HG02973 (cell line): ENCODE measurements at regions not wholly inside any gene's neighbourhood (a gene's known extent, or its start where the extent isn't known, plus 50 kb on each side); places are given as distances from the start of the nearest gene placed in this dataset.

Source experiments
- ATAC-seq: cut with Tn5 transposase; IDR thresholded peaks from one replicate; pipeline ENCODE4 v1.9.1; 2021; ENCODE audit warnings: moderate library complexity; ENCODE audit not compliant: unreplicated experiment

DNA sequence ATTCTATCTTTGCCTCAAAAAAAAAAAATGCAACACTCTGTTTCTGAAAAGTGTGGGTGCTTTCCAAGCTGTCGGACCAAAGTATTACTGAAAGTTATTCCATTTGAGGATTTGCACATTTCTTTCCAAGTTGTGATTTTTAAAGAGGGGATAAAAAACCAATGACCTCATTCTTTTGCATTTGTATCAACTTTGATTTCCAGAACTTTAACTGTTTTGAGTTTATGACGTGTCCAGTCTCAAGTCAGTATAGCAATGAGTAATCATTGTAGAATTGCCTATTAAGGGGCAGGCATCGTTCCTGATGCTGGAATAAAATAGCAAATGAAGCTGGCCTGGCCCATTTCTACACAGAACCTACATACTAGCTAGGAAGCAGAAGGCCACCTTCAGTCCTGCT, 229.6 kb upstream of the RBFOX1 start:
- ATAC-seq = no peak

DNA sequence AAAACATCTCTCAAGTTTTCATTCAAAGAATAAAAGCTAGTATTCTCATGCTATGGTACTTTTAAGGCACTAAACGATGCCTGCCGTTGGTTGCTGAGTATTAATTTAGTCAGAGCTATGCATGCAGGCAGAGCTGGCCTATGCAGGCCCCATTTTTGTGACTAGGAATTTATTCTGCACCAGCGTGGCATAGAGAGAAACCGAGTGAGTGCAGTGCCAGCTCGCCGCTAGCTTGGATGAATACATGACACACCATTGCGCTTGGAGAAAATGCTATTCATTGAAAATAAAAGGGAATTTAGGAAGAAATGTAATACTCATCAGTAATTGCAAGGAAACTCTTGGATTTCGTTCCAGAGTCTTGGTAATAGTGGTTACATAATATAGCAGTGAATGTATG, 231.6 kb upstream of the RBFOX1 start:
- no peak for ATAC-seq

- no peak for ATAC-seq
These were observed 235.1 kb upstream of the RBFOX1 start for GRCh38 chr16:7097518-7097917.

GRCh38 chr16:7093511-7093910, 239.1 kb upstream of the RBFOX1 start:
- no peak for ATAC-seq

DNA sequence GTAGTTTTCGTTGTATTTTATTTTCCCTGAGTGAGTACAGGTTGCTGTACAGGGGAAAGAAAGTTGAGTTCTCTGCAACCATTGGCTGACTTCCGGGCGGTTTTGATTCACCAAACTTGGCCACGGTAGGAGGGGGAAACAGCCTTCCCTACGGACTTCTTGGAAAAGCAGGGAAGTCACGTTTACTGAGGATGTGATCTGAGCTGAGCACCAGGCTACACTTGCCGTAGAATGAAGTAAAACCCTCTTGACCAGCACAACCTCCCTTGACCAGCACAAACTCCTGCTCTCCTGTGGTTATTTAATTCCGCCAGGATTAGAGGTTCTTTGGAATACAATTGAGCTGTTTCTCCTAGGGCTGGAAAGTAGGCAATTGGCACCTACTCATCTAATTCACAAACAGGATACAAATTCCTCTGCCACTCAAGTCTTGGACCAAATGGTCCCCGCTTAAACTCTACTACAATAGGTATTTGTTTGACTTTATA, 242.0 kb upstream of the RBFOX1 start:
- ATAC-seq = no peak

GRCh38 chr16:7089751-7090150, 242.9 kb upstream of the RBFOX1 start:
- ATAC-seq = no peak

DNA sequence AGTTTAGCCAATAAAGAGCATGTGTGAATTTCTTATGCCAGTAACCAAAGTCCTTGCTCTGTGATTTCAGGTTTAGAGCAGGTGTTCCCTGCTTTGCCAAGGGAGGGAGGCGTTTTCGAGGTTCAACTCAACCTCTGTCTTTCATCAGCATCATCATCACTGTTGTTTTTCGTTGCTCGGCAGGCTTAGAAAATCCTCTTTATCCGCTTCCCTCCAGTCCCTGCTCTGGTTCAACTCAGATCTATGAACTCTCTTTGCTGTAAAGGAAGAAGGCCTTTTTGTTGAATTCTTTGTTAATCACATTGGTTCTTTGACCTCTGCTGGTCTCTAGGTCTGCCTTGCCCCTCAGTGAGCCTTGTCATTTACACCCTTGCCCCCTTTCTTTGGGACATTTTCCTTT, 243.9 kb upstream of the RBFOX1 start:
- no peak for ATAC-seq

DNA sequence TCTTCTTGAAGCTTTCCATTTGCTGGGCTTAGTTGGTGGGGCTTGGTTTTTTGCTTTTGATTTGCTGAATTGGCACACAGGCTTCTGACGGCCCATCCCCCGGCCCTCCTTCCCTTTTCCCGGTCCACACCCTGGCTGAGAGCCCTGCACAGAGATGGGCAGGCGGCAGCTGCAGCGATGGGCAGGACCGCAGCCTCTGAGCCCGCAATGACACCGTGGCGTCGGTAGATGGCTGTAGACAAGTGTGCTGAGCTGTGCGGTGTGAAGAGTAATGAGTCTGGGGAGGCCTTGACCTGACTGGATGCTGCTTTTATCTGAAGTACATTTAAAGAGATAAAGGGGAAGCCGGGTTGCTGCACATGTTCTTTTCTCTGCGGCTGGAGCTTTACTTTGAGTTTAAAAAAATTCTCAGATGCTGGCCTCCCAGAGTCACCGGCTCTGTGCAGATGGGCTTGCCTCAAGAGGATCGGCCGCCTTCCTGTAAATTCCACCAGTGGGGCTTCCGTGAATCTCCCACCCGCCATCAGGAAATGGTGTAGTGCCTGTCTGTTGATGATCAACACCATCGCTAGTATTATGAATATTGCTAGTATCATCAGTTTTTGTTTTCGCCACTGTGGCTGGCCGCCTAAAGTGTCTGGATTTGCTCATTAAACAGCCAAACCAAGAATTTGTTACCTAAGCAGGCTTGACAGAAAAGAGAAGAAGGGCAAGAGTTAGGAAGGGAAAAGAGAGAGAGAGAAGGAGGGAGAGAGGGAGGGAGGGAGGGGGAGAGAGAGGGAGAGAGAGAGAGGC, 245.6 kb upstream of the RBFOX1 start:
- no peak for ATAC-seq

GRCh38 chr16:7085776-7086175, 246.9 kb upstream of the RBFOX1 start:
- no peak for ATAC-seq

GRCh38 chr16:7083096-7083495, 249.5 kb upstream of the RBFOX1 start:
- no peak for ATAC-seq

GRCh38 chr16:7077636-7078035, 255.0 kb upstream of the RBFOX1 start:
- ATAC-seq = no peak

DNA sequence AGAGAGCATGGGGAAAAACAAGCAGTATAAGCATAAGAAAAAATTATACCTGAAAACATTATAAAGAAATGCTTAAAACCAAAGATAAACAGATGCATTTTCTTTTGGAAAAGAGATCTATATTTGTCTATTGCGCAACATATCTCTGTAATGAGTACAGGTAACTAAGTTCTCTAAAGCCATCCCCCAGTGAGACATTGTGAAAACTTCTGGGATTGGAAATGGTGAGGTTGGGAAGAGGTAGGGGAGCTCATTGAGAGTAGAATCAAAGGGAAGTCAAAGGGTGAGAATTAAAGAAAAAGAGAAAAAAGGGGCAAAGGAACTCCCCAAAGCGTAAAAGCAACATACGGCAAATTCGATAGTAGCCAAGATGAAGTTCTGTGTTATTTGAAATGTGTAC, 257.9 kb upstream of the RBFOX1 start:
- ATAC-seq = no peak

- no peak for ATAC-seq
These were observed 275.2 kb upstream of the RBFOX1 start for GRCh38 chr16:7057458-7057857.

- no peak for ATAC-seq
These were observed 277.2 kb upstream of the RBFOX1 start for GRCh38 chr16:7055443-7055842.

- no peak for ATAC-seq
These were observed 280.9 kb upstream of the RBFOX1 start for GRCh38 chr16:7051591-7052349.

- no peak for ATAC-seq
These were observed 288.3 kb upstream of the RBFOX1 start for GRCh38 chr16:7044331-7044730.

DNA sequence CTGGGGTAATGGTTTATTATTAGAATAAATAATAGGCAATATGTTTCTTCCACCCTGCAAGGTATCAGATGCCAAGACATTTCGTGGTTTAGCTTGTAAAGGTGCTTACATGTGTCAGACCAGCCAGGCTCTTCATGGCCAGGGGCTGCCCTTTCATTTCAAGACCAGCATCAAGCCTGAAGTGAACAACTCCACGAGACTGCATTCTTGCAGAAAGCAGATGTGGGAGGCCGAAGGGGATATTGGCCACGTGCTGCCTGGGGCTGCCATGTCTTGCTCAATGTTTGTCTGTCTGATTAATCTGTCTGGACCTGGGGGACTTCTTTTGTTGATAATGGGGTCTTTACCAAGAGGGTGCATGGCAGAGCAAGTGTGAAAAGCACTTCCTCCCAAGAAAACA, 294.2 kb upstream of the RBFOX1 start:
- no peak for ATAC-seq

DNA sequence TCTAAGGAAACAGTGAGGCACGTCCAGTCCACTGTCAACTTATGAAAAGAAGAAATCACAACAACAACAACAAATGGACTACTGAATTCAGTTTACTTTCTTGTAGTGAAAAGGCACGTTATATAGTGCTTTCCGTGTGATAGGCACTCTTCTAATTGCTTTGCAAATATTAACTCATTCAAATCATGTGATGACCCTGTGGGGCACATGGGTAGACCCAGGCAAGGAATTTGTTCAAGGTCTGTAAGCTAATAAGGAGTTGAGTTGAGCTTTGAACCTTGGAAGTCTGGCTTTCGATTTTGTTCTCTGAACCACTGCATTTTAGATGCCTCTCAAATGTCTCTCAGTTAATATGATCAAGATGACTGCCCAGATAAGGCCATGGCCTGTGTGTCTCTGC, 295.1 kb upstream of the RBFOX1 start:
- no peak for ATAC-seq

GRCh38 chr16:7031031-7031430, 301.6 kb upstream of the RBFOX1 start:
- ATAC-seq = no peak

- no peak for ATAC-seq
These were observed 305.2 kb upstream of the RBFOX1 start for GRCh38 chr16:7027401-7027800.

DNA sequence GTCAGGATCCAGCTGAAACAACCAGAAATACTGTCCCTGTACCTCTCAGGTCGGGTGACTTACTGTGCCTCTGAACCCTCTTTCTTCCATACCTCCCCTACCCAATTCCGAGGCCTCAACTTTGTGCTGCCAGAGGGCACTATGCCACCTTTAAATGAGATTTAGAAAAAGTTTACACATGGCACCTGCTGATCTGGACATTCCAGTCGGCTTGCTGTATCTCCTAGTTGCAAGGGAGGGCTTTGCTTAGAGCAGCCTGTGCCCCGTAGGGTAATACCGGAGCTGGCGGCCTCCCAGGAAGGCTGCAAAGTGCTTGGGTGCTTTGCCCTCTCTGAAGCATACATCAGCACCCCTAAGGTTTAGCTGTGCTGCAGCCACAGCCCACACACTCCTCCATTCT, 306.0 kb upstream of the RBFOX1 start:
- no peak for ATAC-seq

DNA sequence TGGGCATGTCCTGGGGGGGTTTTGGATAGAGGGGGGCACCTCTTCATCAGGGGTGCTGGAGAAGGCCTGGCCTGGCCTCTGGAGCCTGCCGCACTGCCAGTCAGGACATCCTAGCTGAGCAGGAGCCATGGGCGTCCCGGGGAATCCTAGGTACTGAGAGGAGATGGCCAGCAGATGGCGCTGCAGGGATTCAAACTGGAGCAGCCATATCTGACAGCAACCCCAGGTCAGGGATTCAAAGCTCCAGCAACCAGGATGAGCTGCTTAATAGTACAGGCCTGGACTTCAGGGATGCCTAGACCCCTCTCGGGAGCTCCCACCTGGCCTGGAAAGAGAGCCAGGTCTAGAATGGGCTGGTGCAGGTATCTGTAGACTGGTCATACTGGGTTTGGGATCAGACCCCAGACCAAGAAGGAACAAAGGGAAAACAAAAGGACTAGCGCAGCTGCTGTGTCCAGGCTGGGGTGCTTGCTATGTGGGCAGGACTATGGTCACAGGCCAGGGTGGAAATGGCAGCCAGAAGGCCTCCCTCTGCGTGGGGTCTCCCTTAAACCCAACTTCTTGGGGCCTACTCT, 306.9 kb upstream of the RBFOX1 start:
- no peak for ATAC-seq
